Fibroblast of lung (primary cell): ENCODE measurements at regions not wholly inside any gene's neighbourhood (a gene's known extent, or its start where the extent isn't known, plus 50 kb on each side); places are given as distances from the start of the nearest gene placed in this dataset.

Experiments
- CTCF ChIP-seq, 2 donors: IDR thresholded peaks in 1 of 2; conservative IDR thresholded peaks in 1 of 2; 1 replicate in 1 of 2; 2 replicates in 1 of 2; pipeline ENCODE4 v1.5.1; 2011 to 2012; ENCODE audit warnings: low read length in 2 of 2, control low read depth in 1 of 2, inconsistent platforms in 1 of 2, low read depth in 1 of 2, mild to moderate bottlenecking in 1 of 2
- EZH2 ChIP-seq: IDR thresholded peaks from 2 replicates; pipeline ENCODE4 v1.5.1; 2012; ENCODE audit warnings: low read length, control low read depth, mild to moderate bottlenecking; ENCODE audit errors: missing control alignments

- no peak for TF ChIP-seq CTCF (conservative IDR thresholded peaks at IDR 0.05 in 1 of 2, IDR thresholded peaks at IDR 0.05 in 1 of 2; ENCODE audit: low read depth in 1 of 2, low read length in 2 of 2)
- no peak for TF ChIP-seq EZH2
Measured at GRCh38 chr3:14001136-14001535, 121.3 kb upstream of the WNT7A start.
